ENCODE measurements at regions not wholly inside any gene's neighbourhood (a gene's known extent, or its start where the extent isn't known, plus 50 kb on each side); places are given as distances from the start of the nearest gene placed in this dataset.
"Not testable (repeated sequence)": the region's sequence is repeated elsewhere in the genome, so short reads cannot be mapped to it uniquely, and the experiment has no call there.

GRCh38 chr9:104323967-104324694 lies 179.9 kb upstream of the OR13F1 start:
- DNase-seq: not testable (repeated sequence)

- DNase-seq: no peak
Measured at GRCh38 chr9:104326912-104327311, 177.2 kb upstream of the OR13F1 start.

- no peak for DNase-seq
Measured at GRCh38 chr9:104329245-104329644, 174.8 kb upstream of the OR13F1 start.

- DNase-seq: no peak
Measured at GRCh38 chr9:104330841-104331240, 173.2 kb upstream of the OR13F1 start.

GRCh38 chr9:104334549-104334948 lies 169.5 kb upstream of the OR13F1 start:
- DNase-seq: no peak

GRCh38 chr9:104339692-104340091 lies 164.4 kb upstream of the OR13F1 start:
- DNase-seq: no peak

- DNase-seq: no peak
Measured at GRCh38 chr9:104342552-104342951, 161.5 kb upstream of the OR13F1 start.

- DNase-seq: no peak
Measured at GRCh38 chr9:104345061-104345460, 159.0 kb upstream of the OR13F1 start.

- no peak for DNase-seq
Measured at GRCh38 chr9:104350541-104350940, 153.5 kb upstream of the OR13F1 start.

- DNase-seq: no peak
Measured at GRCh38 chr9:104351726-104352125, 152.3 kb upstream of the OR13F1 start.

GRCh38 chr9:104361207-104361606 lies 142.9 kb upstream of the OR13F1 start:
- DNase-seq: no peak

GRCh38 chr9:104362912-104363472 lies 141.1 kb upstream of the OR13F1 start:
- DNase-seq: no peak

GRCh38 chr9:104367507-104367906 lies 136.6 kb upstream of the OR13F1 start:
- no peak for DNase-seq

- DNase-seq: not testable (repeated sequence)
Measured at GRCh38 chr9:104368318-104368717, 135.7 kb upstream of the OR13F1 start.

- no peak for DNase-seq
Measured at GRCh38 chr9:104374711-104375110, 129.4 kb upstream of the OR13F1 start.

GRCh38 chr9:104386013-104386412 lies 118.0 kb upstream of the OR13F1 start:
- DNase-seq: no peak

- DNase-seq: peak in 1 of 58 donors; percentile 16
Measured at GRCh38 chr9:104386425-104387069, 117.5 kb upstream of the OR13F1 start.

- DNase-seq: no peak
Measured at GRCh38 chr9:104388071-104388470, 116.0 kb upstream of the OR13F1 start.

- DNase-seq: no peak
Measured at GRCh38 chr9:104389341-104389740, 114.7 kb upstream of the OR13F1 start.

GRCh38 chr9:104394901-104395300 lies 109.2 kb upstream of the OR13F1 start:
- not testable (repeated sequence) for DNase-seq

- no peak for DNase-seq
Measured at GRCh38 chr9:104412238-104412637, 91.8 kb upstream of the OR13F1 start.

- DNase-seq: no peak
Measured at GRCh38 chr9:104416470-104416869, 87.6 kb upstream of the OR13F1 start.

GRCh38 chr9:104417296-104417695 lies 86.8 kb upstream of the OR13F1 start:
- no peak for DNase-seq

All from anterior cingulate cortex (tissue), 58 donors.